ENCODE measurements at regions not wholly inside any gene's neighbourhood (a gene's known extent, or its start where the extent isn't known, plus 50 kb on each side); places are given as distances from the start of the nearest gene placed in this dataset.

DNA sequence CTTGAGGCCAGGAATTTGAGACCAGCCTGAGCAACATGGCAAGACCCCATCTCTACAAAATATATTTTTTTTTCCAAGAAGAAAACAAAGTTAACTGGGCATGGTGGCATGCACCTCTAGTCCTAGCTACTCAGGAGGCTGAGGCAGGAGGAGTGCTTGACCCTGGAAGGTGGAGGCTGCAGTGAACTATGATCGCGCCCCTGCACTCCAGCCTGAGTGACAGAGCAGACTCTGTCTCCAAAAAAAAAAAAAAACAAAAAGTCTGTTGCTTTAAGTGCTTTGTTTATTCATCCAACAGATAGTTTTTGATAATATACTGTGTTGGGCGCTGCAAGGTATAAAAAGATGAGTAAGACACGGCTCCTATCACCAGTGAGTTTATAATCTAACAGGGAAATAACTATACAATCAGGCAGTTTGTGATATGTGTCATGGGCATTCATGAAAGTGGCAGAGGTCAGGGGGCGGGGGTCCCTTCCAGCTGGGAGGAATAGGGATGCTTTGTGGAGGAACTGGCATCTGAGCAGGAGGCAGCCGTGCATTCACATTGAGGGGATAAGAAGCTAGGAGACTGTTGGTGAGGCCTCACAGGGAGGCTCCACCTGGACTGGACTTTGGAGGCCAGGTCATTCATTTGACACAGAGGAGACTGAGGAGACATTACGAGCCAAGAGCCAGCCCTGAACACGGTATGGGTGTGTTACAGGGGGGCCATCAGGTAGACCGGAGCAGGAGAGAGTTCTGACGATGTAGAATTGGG lies 67.3 kb upstream of the ERRFI1 start:
- Histone ChIP-seq H3K4me3 (ENCODE audit: low read length, poor library complexity, severe bottlenecking) (no peak overlapping the region), H3F3A (ENCODE audit: low read depth) (no peaks in the 10 kb centered on the region), H3K9ac (ENCODE audit: low read depth, low read length, poor library complexity, severe bottlenecking) (no peak overlapping the region), H2AFZ (ENCODE audit: low read length) (no peak overlapping the region), H3K4me1 (ENCODE audit: insufficient read depth, low read length, poor library complexity, severe bottlenecking) (no peaks in the 10 kb centered on the region), H3K4me2 (ENCODE audit: low read depth, low read length, poor library complexity, severe bottlenecking) (no peak overlapping the region), H4K20me1 (ENCODE audit: insufficient read depth, low read length, poor library complexity, severe bottlenecking) (no peaks in the 10 kb centered on the region), H3K9me3 (ENCODE audit: insufficient read depth, low read depth, low read length) (no peaks in the 10 kb centered on the region), H3K36me3 (ENCODE audit: insufficient read depth, low read length) (no peaks in the 10 kb centered on the region), H3K79me2 (ENCODE audit: insufficient read depth, low read length) (no peaks in the 10 kb centered on the region), H3K9me2 (replicated peaks; ENCODE audit: low read depth, low read length) (no peaks in the 10 kb centered on the region), H3K27me3 (ENCODE audit: insufficient read depth, low read length, poor library complexity, severe bottlenecking) (no peaks in the 10 kb centered on the region)
- no peak for TF ChIP-seq EZH2phosphoT487 (IDR thresholded peaks at IDR 0.05; ENCODE audit: borderline replicate concordance)
- TF ChIP-seq, protein P1, sequence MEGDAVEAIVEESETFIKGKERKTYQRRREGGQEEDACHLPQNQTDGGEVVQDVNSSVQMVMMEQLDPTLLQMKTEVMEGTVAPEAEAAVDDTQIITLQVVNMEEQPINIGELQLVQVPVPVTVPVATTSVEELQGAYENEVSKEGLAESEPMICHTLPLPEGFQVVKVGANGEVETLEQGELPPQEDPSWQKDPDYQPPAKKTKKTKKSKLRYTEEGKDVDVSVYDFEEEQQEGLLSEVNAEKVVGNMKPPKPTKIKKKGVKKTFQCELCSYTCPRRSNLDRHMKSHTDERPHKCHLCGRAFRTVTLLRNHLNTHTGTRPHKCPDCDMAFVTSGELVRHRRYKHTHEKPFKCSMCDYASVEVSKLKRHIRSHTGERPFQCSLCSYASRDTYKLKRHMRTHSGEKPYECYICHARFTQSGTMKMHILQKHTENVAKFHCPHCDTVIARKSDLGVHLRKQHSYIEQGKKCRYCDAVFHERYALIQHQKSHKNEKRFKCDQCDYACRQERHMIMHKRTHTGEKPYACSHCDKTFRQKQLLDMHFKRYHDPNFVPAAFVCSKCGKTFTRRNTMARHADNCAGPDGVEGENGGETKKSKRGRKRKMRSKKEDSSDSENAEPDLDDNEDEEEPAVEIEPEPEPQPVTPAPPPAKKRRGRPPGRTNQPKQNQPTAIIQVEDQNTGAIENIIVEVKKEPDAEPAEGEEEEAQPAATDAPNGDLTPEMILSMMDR (conservative IDR thresholded peaks at IDR 0.05; ENCODE audit: low read length), result no peak

DNA sequence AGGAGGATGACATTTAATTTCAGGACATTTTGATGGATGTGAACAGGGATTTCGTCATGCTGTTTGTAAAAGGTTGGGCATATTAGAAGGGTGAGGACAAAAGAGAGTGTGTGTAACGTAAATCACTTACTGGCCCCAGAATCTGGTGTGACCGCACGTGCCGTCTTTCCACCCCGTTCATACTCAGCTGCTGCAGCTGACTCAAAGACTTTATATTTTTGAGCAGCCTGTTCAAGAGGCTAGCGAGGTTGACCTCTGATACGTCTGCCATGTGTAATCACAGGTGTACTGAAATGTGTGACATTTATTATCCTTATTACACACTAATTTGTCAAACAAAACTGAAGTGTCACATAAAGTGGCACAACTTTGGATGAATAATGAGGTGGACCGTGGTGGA lies 66.5 kb upstream of the ERRFI1 start:
- Histone ChIP-seq H3F3A (ENCODE audit: low read depth) (no peaks in the 10 kb centered on the region), H3K36me3 (ENCODE audit: insufficient read depth, low read length) (no peaks in the 10 kb centered on the region), H3K4me3 (ENCODE audit: low read length, poor library complexity, severe bottlenecking) (no peak overlapping the region), H3K9ac (ENCODE audit: low read depth, low read length, poor library complexity, severe bottlenecking) (no peak overlapping the region), H4K20me1 (ENCODE audit: insufficient read depth, low read length, poor library complexity, severe bottlenecking) (no peaks in the 10 kb centered on the region), H3K4me2 (ENCODE audit: low read depth, low read length, poor library complexity, severe bottlenecking) (no peak overlapping the region), H3K9me3 (ENCODE audit: insufficient read depth, low read depth, low read length) (no peaks in the 10 kb centered on the region), H2AFZ (ENCODE audit: low read length) (no peak overlapping the region), H3K79me2 (ENCODE audit: insufficient read depth, low read length) (no peaks in the 10 kb centered on the region), H3K9me2 (replicated peaks; ENCODE audit: low read depth, low read length) (no peaks in the 10 kb centered on the region), H3K27me3 (ENCODE audit: insufficient read depth, low read length, poor library complexity, severe bottlenecking) (no peaks in the 10 kb centered on the region), H3K4me1 (ENCODE audit: insufficient read depth, low read length, poor library complexity, severe bottlenecking) (no peaks in the 10 kb centered on the region)
- no peak for TF ChIP-seq EZH2phosphoT487 (IDR thresholded peaks at IDR 0.05; ENCODE audit: borderline replicate concordance)
- TF ChIP-seq, protein P1 (conservative IDR thresholded peaks at IDR 0.05; ENCODE audit: low read length), result no peak

DNA sequence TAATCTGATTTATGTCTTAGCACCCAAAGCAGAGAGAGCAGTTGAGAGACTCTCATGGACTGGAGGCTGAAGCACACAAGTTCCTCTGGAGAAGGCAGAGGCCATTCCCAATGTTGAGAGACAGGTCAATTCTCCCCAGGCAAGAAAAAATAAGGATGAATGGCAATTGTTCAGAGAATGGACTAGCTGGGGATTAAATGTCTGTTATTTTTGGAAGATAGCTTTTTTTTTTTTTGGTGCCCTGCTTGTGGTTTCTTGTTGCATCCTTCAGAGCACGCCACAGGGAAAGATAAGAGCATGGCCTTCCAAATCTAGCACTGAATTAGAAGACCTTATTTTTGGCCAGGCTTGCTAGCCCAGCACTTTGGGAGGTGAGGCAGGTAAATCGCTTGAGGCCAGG lies 65.6 kb upstream of the ERRFI1 start:
- H3K9ac ChIP-seq (ENCODE audit: low read depth, low read length, poor library complexity, severe bottlenecking), result no peak overlapping the region
- no peaks in the 10 kb centered on the region for H3K9me2 ChIP-seq (replicated peaks; ENCODE audit: low read depth, low read length)
- H3K4me1 ChIP-seq (ENCODE audit: insufficient read depth, low read length, poor library complexity, severe bottlenecking), result no peaks in the 10 kb centered on the region
- H3K36me3 ChIP-seq (ENCODE audit: insufficient read depth, low read length), result no peaks in the 10 kb centered on the region
- no peak overlapping the region for H2AFZ ChIP-seq (ENCODE audit: low read length)
- no peaks in the 10 kb centered on the region for H3K9me3 ChIP-seq (ENCODE audit: insufficient read depth, low read depth, low read length)
- TF ChIP-seq, protein P1 (conservative IDR thresholded peaks at IDR 0.05; ENCODE audit: low read length), result no peak
- no peak for TF ChIP-seq EZH2phosphoT487 (IDR thresholded peaks at IDR 0.05; ENCODE audit: borderline replicate concordance)
- no peak overlapping the region for H3K4me3 ChIP-seq (ENCODE audit: low read length, poor library complexity, severe bottlenecking)
- H3K4me2 ChIP-seq (ENCODE audit: low read depth, low read length, poor library complexity, severe bottlenecking), result no peak overlapping the region
- no peaks in the 10 kb centered on the region for H3F3A ChIP-seq (ENCODE audit: low read depth)
- no peaks in the 10 kb centered on the region for H4K20me1 ChIP-seq (ENCODE audit: insufficient read depth, low read length, poor library complexity, severe bottlenecking)
- H3K27me3 ChIP-seq (ENCODE audit: insufficient read depth, low read length, poor library complexity, severe bottlenecking), result no peaks in the 10 kb centered on the region
- H3K79me2 ChIP-seq (ENCODE audit: insufficient read depth, low read length), result no peaks in the 10 kb centered on the region

Data from Loucy (cell line).